WTC11 (cell line): ENCODE measurements at regions not wholly inside any gene's neighbourhood (a gene's known extent, or its start where the extent isn't known, plus 50 kb on each side); places are given as distances from the start of the nearest gene placed in this dataset.

Source experiments
- CTCF ChIP-seq: fragments of 200-600 bp; IDR thresholded peaks from 2 replicates; pipeline ENCODE4 v1.8.0; 2022; ENCODE audit warnings: antibody characterized with exemption
- ESRRA ChIP-seq: sonication (generic); formaldehyde crosslinking; IDR thresholded peaks from 2 replicates; pipeline ENCODE4 v1.8.1; 2022; ENCODE audit warnings: mild to moderate bottlenecking, missing genetic modification reagents, borderline replicate concordance
- NR1H2 ChIP-seq: sonication (generic); formaldehyde crosslinking; IDR thresholded peaks from 2 replicates; pipeline ENCODE4 v1.9.0; 2021; ENCODE audit warnings: mild to moderate bottlenecking, moderate library complexity, missing genetic modification reagents

- TF ChIP-seq ESRRA (no peak), CTCF (no peak), NR1H2 (CRISPR knock-in tag) (no peak)
Measured at GRCh38 chr14:62283837-62284236, 521.6 kb downstream of the SNAPC1 start.
